NK-92 treated with Interleukin-12 subunit alpha and Interleukin-12 subunit beta, amount 100 ng/mL, for 24 hours (cell line): ENCODE measurements at regions not wholly inside any gene's neighbourhood (a gene's known extent, or its start where the extent isn't known, plus 50 kb on each side); places are given as distances from the start of the nearest gene placed in this dataset.

Source experiments
- DNase-seq: peaks from one replicate; lab custom pipeline; 2025; lab: John Stamatoyannopoulos, UW

DNA sequence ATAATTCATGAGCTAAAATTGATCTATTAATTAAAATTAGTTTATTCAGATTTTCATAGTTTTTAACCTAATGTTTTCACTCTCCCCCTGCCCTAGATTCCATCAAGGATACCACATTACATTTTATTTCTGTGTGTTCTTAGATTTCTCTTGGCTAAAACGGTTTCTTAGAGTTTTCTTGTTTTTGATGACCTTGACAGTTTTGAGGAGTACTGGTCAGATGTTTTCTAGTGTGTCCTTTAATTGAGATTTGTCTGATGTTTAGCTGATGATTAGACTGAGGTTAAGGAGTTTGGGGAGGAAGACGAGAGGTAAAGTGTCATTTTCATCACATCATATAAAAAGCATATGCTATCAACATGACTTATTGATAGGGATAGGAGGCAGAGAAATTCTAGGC lies 475.9 kb downstream of the SQOR start:
- DNase-seq = no peak

DNA sequence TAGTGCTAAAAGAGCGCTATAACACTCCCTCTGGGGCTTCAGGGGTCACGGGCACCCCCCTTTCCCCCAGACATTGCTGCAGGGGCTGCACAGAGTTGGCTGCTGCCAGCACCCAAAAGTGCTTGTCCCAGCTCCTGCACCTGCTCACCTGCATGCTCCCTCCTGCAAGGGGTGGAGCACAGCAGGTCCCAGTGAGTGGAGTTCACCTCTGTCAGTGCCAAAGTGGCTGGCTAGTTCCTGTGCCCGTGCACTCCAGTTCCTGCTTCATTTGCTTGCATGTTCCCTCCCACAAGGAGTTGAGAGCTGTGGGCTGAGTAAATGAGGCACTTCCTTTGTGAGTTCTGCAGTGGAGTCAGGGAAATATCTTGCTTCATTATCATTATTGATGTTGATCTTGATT lies 476.9 kb downstream of the SQOR start:
- DNase-seq = no peak

DNA sequence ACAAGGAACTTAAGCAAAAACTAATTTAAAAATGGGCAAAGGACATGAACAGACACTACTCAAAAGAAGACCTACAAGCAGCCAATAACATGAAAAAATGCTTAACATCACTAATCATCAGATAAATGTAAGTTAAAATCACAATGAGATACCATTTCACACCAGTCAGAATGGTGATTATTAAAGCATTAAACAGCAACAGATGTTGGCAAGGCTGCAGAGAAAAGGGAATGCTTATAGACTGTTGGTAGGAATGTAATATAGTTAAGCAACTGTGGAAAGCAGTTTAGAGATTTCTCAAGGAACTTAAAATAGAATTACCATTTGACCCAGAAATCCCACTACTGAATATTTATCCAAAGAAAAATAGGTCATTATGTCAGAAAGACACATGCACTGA lies 482.2 kb downstream of the SQOR start:
- no peak for DNase-seq

DNA sequence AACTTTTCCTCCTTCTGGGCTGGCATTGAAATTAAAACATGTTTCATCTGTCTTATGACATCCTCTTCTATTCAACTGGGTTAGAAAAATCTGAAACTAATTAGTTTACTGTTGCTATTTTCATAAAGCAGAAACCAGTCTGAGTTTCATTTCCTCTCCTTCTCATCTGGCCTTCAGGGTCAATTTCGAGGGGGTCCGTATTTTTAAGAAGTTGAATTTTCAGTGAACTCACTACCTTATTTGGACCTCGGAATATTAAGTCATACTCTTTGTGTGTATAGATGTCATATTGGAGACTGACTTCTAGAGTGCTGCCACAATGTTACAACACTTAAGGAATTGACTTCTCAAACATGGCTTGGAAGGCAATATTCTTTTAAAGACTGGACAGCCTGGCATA lies 485.9 kb downstream of the SQOR start:
- no peak for DNase-seq

DNA sequence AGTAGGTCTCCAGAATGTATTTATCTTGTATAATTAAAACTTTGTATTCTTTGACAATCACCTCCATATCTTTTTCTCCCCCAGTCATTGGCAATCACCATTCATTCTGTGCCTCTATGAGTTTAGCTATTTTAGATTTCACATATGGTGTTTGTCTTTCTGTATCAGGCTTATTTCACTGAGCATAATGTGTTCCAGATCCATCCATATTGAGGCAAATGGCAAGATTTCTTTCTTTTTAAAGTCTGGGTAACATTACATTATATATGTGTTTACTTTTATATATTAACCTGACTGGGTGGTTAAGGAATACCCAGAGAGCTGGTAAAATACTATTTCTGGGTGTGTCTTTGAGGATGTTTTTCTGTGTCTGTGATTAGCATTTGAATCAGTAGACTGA lies 486.6 kb downstream of the SQOR start:
- no peak for DNase-seq

DNA sequence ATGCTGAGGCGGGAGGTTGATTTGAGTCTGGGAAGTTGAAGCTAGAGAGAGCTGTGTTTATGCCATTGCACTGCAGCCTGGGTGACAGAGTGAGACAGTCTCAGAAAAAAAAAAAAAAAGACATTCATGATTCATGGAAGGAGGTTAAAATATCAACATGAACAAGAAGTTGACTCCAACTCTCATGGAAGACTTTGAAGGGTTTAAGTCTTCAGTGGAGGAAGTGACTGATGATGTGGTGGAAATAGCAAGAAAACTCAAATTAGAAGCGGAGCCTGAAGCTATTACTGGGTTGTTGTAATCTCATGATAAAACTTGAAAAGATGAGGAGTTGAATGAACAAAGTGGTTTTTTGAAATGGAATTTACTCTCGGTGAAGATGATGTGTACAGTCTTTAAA lies 491.8 kb downstream of the SQOR start:
- DNase-seq = no peak

DNA sequence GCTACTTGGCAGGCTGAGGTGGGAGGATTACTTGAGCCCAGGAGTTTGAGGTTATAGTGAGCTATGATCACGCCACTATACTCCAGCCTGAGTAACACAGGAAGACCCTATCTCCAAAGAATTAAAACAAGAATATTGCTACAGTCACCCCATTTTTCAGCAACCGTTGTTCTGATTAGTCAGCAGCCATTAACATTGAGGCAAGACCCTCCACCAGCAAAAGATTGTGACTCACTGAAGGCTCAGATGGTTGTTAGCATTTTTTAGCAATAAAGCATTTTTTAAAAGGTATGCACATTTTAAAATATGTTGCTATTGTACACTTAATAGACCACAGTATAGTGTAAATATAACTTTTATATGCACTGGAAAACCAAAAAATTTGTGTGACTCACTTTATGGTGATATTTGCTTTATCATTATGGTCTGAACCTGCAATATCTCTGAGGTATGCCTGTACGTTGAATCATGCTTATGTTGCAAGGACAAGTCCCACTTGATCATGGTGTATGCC lies 492.6 kb downstream of the SQOR start:
- DNase-seq = no peak

DNA sequence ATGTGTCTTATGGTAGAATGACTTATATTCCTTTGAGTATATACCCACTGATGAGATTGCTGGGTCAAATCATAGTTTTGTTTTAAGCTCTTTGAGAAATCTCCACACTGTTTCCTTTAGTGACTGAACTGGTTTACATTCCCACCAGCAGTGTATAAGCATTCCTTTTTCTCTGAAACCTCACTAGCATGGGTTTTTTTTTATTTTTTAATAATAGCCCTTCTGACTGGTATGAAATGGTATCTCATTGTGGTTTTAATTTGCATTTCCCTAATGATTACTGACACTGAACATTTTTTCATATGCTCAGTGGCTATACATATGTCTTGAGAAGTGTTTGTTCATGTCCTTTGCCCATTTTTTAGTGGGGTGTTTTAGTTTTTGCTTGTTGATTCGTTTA lies 494.3 kb downstream of the SQOR start:
- DNase-seq = no peak

DNA sequence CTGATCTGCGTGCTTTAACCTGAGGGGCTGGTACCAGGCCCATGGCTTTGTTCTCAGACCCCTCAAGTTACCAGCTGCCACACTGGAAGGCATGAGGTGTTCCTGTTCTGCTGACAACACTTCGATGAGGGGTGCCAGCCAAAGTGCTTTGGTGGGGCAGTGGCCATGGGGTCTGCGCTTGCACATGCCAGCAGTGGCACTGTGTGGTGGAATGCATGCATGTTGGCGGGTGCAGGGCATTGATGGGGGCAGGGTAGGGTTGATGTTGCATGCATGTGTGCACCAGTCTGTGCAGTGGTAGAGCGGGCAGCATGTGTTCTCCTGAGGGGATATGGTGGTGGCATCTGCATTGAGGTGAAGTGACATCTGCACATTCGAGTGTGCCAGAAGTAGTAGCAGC lies 497.0 kb downstream of the SQOR start:
- DNase-seq = no peak

DNA sequence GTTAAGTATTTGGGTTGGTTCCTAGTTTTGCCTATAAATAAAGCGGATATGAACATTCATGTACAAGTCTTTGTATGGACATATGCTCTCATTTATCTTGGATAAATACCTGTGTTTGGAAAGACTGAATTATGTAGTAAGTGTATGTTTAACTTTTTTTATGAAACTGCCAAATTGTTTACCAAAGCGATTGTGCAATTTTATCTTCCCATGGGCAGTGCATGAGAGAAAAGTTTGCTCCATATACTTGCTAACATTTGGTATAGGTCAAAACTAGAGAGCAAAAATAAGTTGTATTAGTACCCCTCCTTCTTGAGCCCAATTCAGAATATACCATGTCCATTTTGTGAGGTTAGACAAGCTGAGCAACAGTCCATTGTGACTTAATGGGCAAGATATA lies 502.6 kb downstream of the SQOR start:
- DNase-seq = no peak

DNA sequence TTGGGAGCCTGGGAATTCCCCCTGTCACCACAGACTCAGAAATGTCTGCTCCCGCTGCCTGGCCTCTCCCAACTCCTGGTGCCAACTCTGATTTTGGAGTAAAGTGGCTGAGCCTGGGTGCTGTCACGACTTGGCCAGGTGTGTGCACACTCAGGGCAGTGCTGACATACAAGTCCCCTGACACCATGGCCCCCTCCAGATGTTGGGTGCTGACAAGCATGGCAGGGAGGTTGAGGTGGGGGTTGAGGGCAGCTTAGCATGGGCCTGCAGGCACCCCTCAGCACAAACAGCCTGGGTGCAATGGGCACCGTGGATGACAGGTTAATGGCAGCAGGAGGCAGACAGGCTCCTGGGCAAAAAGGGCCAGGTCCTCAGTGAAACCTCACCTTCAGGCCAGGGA lies 511.2 kb downstream of the SQOR start:
- no peak for DNase-seq

DNA sequence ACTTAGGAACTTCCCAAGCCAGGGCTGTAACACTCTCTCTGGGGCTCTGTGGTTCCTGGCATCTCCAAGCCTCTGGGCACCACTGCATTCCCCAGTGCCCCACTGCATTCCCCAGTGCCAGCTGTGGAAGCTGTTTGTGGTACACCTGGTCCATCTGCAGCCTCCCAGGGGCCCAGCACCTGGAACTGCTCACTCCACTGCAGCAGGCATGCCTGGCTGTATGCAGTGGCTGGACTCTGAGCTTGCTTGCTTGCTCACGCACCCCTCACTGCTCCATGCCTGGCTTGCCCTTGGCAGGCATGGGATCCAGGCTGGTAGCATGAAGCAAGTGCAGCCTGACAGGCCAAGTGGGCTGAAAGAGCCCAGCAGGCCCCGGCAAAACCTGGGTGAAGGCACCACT lies 512.1 kb downstream of the SQOR start:
- no peak for DNase-seq

DNA sequence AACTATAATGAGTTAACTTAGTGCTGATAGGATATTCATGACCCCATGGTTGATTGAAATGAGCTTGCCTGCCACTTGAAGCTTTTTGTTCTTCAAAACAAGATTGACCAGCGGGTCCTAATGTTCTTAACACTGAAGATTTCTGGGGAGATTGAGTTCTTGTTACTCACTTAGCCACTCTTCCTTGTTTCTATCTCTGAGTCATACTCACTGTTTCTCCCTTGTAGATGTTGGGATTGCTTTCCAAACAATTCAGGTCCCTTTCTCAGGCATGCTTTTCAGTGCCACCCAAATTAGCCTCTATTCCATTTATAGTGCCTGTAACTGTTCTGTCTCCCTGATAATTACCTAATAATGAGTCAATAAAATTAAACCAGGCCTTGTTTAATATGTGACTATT lies 517.0 kb downstream of the SQOR start:
- DNase-seq = no peak

DNA sequence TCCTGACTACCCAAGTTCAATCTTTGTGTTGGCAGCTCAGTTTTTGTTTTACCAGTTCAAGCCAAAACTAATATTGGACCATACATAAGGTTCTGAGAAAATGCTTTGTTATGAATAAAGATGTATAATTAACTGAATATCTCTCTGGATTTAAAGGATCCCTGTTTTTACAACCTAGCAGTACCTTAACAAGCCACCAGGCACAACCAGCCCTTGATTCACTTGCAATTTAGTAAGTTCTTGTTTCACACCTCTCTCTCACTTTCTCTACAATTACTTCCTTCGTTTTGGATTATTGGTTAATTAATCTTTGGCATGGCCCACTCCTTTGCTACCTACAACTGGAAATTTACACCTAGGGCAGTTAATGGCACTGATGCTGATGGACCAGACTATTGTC lies 531.9 kb downstream of the SQOR start:
- DNase-seq = no peak

DNA sequence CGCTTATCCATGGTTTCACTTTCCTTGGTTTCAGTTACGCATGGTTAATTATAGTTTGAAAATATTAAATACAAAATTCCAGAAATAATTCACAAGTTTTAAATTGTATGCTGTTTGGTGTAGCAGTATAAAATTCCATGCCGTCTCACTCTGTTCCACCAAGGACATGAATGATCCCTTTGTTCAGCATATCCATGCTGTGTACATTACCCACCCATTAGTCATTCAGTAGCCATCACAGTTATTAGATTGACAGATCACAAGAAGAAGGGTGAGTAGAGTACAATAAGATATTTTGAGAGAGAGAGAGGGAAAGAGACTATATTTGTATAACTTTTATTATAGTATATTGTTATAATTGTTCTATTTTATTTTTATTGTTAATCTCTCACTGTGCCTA lies 535.5 kb downstream of the SQOR start:
- no peak for DNase-seq

DNA sequence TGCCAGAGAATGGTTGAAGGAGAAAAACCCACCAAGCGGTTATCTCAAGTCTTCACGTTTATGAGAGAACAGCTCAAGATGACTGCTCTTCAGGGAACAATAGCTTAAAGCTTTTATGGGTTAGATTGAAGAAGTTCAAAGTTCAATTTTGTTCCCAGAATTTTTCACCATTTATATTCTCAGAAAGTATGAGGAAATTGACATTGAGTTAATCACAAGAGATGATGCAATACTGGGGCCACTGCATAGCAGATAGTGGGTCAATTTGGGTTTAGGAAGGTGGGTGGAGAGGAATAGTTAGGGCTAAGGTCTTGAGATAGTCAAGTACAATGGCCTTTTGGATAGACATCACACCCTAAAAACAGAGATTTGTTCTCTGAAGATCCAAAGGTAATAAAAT lies 539.3 kb downstream of the SQOR start:
- no peak for DNase-seq

DNA sequence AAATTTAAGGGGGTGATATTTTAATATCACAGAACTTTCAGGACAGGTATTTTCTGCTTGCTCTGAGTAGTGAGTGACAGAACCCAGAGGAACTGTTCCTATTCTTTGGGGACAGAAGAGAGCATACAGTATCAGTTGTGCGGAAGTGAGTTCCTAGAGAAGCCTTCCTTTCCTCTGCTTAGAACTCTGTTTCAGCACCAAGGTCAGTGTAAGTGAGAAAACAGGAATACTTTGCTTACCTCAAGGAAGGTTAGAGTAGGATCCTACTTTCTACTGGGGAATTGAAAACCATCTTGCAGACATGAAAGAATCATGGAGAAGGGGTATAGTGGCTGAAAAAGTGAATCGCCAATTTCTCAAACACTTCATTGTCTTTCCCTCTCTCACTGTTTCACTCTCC lies 542.4 kb downstream of the SQOR start:
- DNase-seq = no peak

DNA sequence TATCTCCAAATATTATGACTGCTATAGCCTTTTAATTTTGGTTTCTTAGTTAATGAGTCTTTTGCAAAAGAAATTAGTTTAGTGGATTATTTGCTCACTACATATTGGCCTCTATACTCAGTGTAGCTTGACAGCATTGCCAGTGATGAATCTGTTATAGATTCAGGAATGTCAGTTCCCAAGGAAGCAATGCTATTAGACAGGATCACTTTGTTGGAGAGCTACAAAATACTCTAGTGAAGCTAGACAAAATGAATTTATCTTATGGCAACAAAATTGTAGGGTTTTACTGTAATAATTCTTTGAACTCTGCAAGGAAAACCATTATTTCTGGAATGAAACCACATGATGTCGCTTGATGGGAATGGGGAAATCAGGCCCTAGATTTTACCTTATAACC lies 543.3 kb downstream of the SQOR start:
- DNase-seq = no peak

DNA sequence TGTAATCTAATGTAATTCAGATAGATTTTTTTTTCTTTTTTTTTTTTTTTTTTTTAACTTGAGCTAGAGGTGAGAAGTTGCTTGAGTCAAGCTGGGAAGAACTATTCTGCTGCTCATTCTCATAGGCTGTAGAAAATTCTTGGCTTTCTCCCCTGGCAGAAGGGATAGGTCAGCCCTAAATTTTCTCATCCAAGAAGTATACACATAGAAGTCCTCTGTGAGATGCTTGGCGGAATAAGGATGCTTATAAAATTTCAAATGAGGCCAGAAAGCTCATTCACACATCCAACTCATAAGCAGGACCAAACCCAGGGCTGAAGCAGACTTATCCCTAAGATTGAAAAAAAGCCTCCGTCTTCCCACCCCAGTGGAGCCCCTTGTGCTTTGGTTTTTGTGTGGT lies 572.5 kb downstream of the SQOR start:
- DNase-seq = no peak

DNA sequence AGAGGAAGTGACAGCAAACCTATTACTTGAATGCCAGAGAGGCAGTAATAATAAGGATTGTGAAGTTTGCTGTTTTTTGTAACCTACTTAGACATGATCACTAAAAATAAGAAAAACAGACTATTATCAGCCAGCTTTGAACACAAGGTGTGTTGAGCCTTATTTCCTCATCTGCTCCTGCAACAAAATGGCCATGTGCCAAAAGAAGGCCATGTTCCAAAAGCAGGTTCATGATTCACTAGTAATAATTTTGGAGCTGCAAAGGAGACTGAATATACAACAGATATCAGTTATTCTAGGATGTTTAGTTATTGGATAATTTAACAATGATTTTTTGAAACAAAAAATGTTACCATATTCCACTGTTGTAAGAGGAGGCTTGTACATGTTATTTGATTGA lies 578.7 kb downstream of the SQOR start:
- DNase-seq = no peak

DNA sequence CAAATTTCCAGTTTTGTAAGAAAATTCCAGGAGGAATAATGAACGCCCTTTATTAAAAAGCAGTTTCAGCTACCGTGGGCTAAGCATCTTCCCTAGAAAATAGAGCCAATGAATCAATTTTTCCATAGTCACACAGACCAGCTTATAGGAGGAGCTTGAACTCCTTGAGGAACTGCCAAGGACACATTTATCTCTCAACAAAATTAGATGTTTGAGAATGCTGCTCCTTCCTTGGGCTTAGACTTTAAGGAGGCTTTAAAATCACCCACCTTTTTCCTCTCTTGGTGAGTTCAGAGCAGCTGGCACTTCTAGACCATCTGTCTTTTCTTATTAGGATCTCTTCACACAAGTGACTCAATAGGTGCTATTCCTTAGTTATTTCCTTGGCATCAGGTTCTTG lies 588.0 kb downstream of the SQOR start:
- no peak for DNase-seq

DNA sequence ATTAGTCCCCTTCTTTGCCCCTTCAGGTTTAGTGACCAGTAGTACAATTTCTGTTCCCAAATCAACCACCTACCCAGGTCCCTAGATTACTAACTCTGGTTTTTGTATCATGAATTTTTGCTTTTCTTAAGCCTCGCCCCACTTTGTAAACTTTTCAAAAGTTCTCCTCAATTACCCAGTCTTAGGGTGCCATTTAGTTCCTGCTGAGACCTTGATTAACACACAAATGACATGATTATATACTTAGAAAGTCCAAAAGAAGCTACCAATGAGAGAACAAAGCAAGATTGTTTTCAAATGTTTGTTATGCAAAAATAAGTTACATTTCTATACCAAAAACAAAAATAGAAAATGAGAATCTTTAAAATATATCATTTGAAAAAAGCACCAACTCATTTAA lies 594.4 kb downstream of the SQOR start:
- DNase-seq = no peak

DNA sequence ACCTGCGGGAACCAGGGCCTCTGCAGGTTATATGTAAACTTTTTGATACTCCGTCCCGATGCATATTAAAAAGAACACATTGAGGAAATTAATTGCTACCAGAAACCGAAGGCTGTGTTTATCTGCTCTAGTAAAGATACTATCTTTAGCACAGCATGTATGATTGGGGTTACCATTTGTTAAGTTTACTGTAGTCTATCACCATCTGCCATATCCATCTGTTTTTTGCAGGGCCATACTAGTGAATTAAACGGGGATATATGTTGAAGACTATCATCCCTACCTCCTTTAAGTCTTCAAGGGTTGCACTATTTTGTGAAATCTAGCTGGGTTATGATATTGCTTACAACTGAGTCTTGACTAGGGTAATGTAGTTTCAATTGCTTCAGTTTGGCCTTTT lies 597.0 kb downstream of the SQOR start:
- DNase-seq = no peak

DNA sequence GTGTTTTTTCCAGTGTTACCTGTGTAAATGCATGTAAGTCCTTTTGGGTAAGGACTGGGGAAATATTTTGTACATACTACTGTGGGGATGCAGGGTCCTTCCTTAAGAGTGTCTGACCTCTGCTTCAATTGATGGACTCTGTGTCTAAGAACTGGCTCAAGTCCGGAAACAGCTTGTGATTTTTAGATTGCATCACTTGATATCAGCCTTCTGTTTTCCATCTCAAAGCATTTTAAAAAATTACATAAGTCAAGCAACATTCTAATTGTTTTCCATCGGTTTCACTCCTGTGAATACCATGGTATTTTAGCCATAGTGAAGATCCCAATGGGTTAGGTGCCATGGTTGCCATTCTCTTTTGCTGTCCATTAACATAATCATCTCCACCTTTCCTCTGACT lies 597.6 kb downstream of the SQOR start:
- DNase-seq = no peak

DNA sequence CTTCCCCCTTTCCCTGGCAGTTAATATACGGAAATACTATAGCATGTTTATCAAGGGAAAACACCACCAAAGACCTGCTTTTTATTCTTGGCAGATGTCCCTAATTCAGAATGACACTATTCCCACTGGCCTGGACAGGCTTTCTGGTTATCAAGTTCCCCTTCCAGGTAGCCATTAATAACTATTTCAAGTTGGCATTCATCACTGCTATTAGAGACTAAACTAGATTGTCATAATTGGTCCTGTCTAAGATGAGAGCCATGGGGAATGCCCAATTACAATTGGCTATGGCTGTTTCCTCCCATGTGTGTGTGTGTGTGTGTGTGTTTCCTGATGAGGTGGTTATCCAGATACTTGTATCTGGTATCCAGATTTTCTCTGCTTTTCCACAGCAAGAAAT lies 608.1 kb downstream of the SQOR start:
- DNase-seq = no peak
